NCI-H526 treated with DMSO at 0.1 percent for 48 hours (cell line): ENCODE measurements at regions not wholly inside any gene's neighbourhood (a gene's known extent, or its start where the extent isn't known, plus 50 kb on each side); places are given as distances from the start of the nearest gene placed in this dataset.
"Not testable (repeated sequence)": the region's sequence is repeated elsewhere in the genome, so short reads cannot be mapped to it uniquely, and the experiment has no call there.

Source experiments
- DNase-seq: peaks from one replicate; lab custom pipeline; 2025; lab: John Stamatoyannopoulos, UW

DNA sequence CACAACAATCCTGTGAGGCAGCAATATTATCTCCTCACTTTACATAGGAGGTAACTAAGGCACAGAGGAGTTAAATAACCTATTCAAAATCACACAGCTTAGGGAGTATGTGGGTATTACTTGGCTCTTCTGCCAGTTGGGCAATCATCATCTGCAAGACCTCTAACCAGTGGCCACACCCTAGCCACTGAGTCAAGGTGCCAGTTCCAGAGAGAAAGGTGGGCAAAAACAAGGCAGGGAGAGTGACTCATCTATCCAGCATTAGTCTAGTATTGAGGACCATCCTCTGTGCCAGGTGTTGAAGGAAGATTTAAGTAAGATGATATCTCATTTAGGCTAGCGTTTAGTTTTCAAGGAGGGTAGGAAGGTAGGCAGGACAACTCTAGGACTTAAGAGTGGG, 113.9 kb upstream of the EOLA2 start:
- no peak for DNase-seq

DNA sequence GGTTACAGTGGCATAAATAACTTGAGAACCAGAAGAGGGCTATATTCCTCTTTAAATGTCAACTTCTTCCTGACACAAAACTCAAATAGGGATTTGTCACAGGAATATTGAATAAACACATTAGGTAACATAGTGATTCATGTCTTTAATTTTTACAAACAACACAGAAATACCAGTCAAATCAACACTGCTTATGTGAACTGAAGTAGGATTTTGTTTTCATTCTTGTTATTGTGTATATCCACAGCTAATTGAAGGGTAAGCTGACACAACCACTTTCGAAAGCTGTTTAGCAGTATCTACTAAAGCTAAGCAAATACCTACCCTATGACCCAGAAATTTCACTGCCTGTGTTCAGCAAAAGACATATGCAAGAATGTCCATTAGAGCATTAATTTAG, 120.4 kb upstream of the EOLA2 start:
- DNase-seq = no peak

DNA sequence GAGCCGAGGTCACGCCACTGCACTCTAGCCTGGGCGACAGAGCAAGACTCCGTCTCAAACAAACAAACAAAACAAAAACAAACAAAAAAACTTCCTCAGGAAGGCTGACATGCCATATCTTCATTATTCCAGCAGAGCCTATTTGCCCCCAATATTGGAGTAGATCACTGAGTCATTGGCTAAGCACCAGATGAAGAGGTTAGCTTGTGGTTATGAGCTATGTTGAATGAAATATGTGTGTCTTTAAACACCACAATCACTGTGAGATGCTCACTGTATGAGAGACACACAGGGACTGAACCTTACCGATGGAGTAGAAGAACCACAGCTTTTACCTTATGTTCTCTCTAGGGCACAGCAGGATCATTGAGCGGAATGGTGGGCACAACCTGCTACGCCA, 122.1 kb upstream of the EOLA2 start:
- DNase-seq = no peak

DNA sequence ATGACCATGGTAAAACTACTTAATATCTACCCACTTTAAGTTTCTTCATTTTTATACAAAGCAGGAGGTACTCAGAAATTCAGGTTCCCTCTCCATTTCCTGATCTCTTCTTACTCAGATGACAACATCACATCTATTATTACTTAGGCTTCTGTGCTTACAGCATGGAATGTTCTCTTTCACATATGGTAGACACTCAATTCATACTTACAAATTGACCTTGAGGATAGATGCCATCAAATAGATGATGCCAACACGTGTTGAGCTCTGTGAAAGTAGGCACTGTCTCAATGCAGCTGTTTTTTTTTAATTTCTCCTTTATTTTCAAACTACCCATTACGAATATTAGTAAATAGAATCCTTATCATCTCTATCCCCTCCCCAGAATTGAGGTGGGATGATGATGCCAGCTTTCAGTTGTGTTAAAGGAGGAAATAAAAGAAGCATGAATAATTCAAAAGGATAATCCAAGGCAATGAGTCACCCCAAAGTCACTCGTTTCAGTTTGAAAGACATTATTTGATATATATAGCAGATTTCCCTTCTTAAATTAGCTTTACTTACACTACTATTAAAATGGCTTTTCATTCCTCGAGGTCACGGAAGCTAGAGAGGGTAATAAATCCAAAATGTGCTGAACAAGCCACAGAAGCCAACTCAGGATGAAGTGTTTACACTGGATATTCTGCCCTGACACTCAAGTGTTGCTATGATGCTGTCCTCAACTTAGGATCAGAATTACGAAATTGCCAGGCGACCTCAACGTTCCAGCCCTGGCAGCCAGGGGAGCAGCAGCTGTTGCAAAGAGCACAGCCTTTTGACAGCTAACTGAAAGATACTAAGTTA, 124.2 kb upstream of the EOLA2 start:
- no peak for DNase-seq

DNA sequence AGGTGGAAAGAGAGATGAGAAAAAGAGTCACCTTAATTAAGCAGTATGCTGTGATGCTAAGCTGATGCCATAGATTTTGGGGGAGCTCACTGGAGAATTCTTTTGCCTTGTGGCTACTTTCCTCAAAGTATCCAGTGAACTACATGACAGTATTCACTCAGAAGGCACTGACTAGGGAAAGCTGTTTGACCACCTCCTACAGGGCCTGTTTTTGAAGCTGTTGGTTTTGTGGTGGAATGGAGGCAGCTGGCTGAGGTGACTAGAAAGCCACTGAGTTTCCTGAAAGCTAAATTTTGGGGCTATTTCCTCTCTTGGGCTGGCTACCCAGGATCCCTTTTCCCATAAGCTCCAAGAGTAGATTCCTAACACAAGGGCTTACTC, 124.8 kb upstream of the EOLA2 start:
- no peak for DNase-seq

DNA sequence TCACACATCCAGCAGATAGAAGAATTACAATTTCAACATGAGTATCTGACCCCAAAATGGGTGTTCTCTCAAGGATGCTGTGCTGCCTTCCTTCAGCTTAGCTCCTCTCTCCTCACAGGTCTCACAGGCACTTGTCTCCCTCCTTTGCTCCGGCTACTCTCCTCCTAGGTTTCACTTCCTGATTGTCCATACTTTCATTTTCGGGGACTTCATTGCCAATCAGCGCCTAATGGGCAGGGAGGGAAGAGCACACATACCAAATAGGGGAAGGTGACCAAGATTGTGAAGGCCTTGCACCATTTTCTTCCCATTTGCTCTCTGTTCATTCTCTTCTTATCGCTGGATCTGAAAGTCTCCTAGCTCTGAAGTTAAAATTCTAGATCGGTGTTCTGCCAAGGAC, 125.4 kb upstream of the EOLA2 start:
- DNase-seq = no peak

DNA sequence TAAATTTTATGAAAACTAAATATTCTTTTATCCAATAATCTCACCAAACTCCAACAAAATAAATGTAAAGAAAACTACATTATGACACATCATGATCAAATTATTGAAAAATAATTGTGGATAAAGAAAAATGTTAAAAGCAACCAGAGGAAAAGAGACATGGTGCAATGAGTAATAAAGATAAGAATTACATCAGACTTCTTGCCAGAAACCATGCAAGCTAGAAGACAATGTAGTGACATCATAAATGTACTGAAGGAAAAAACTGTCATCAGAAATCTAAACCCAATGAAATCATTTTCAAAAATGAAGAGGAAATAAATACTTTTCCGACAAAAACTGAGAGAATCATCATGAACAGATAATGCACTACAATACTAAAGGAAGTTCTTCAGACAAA, 135.9 kb upstream of the EOLA2 start:
- no peak for DNase-seq

DNA sequence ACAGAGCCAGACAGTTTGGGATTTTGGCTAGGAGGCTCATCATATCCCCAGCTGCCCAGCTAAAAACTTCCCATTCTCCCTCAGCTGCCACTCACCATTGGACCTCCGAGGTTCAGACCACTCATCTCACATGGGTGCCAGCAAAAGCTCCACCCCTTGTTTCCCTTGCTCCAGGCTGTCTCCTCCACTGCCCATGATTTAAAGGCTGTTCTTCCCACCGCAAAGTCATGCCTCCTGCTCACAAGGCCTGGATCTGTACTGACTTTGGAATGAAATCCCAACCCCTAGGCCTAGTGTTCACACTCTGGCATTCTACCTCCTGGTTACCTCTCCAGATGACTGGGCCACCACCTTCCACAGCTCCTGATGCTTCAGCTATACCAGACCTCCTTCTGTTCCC, 142.2 kb upstream of the EOLA2 start:
- no peak for DNase-seq

DNA sequence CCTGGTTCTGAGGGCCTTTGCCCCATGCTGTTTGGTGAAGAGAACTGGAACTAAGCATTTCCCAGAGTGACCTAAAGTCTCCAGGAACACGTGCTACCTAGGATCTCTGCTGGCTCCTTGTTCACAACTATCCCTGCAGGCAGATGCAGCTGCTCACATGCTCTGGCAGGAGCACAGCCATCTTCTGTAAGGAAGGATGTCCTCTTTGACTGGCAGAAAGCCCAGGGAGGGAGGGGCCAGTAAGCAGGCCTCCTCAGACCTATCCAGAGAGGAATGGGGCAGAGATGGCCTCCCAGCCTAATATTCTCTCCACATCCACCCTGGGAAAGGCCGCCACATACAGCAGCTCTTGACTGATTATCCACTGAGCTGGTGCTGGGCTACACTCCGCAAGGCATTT, 142.8 kb upstream of the EOLA2 start:
- DNase-seq = no peak

DNA sequence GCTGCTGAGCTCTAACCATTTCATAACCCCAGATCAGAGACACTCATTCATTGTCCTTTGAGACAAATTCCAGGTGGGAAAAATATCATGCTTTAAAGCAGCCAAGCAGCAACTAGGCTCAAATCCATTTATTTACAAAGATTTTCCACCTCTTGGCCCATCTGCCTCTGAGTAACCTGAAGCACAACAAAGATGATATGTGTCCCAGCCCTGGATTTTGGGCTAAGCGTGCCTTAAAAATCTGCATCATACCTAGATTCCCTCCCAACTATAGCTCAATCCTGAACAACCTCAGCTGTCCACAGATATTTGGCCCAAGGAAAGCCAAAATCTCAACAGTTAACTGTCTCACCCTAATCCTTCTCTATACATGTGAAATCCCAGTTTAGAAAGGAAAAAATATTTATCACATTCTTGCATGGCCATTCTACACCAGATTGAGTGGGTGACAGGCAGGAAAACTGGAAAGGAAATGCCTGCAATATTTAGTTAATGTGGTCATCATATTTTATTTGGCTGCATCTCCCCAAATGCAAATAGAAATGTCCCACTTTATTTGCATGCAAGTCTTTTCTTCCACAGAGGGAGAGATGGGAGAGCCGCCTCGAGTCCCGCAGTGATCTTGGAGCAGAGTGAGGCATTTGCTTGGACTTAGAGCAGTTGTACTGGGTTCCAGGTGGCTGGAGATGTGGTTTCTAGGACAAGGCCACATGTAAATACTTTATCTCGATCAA, 146.4 kb upstream of the EOLA2 start:
- DNase-seq = peak; percentile 29

DNA sequence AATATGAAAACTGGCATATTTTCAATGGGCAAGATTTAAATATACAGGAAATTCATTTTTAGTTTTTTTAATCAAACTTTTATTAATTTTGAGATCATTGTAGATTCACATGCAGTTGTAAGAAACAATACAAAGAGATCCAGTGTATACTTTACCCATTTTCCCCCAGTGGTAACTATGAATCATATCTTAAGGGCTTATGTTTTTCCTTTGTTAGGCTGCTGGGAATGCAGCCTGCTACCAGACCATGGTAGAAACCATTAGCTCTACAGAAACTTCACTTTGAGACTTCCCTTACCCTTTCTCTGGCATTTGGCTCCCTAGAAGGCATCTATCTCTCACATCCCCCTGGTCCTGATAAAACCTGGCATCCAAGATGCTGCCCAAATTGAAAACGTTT, 147.6 kb upstream of the EOLA2 start:
- no peak for DNase-seq

DNA sequence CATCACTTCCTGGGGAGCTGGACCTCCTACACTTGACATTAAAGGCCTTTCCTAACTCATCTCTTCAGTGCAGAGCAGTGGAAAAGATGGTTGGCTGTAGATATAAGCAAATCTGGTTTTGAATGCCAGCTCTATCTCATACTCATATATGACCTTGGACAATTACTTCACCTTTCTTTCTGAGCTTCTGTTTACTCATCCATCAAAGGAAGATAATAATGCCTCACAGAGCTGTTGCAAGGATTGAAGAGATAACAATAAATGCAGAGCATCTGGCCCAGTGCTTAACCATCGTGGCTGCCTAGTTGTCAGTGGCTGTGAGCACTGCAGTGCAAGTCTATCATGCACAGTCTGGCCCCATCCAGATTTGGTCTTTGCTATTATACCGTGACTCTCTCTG, 148.1 kb upstream of the EOLA2 start:
- peak; percentile 1 for DNase-seq

DNA sequence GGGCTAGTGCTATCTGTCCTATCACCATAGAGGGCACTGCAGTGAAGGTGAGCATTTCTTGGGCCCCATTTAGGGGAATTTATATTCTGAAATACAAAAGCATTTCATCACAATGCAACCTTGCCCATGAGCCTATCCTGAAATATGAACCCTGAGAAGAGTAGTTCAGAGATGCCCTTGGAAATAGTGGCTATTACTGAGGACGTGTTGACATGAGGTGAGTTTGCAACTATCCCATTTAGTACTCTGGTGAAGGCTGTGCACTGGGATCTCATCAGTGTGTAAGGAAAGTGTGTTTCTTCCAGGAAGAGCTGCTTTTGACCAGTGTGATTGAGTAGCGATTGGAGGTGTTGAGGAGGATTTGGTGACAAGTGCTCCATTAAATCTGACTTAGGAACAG, 149.3 kb upstream of the EOLA2 start:
- no peak for DNase-seq

DNA sequence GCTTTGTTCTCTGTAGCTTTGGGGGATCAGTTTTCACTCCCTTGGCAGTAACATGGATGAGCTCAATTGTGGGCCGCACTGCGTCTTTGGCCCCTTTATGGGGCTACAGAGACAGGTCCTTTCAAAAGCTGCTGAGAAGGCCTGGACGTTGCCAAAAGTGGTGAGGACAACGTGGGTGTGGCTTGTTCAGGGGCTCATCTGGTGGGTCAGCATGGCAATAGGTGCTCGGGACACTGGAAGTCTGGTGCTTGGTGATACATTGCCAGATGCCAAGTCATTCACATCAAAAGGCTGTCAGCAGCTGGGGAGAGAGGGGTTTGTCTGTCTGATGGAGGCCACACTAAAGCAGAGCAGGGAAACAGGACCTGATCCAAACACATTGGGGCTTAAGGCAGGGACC, 149.8 kb upstream of the EOLA2 start:
- no peak for DNase-seq

DNA sequence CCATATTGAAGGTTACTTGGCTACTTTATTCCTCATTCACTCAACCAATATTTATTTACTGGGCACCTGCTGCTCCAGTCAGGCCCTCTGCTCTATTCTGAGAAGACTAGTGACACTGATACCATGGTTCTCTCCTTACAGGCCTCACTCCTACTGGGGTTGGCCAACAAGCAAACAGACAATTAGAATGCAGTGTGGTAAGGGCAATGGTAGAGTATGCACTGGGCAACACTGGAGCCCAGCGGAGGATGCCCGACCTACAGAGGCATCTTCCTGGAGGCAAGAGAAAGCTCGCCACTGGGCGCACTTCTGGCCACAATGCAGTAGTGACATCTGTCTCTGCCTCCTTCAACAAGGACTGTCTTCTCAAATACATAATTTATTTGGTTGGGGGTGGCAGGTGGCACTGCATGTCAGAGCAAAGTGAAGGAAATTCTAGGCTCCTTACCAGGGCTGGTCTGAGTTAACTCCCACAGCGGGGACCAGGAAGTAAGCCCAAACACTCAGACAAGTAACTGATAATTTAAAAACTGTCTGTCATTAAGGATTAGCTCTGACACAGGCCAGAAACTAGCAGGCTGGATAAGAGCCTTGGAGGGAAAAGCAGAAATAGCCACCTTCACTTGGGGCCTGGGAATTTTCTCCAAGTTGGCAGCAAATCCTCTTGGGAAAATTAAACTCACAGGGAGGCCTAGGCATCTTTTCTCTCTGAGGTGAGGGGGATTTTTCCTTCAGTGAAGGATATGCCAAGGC, 150.7 kb upstream of the EOLA2 start:
- no peak for DNase-seq

DNA sequence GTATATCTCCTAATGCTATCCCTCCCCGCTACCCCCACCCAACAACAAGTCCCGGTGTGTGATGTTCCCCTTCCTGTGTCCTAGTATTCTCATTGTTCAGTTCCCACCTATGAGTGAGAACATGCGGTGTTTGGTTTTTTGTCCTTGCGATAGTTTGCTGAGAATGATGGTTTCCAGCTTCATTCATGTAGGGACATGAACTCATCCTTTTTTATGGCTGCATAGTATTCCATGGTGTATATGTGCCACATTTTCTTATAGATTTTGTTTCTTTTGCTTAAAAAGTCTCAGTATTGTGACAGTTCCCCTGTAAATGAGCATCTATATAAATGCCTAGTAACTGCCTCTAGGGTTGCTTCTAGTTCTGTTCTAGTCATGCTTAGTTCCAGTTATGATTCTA, 153.0 kb upstream of the EOLA2 start:
- DNase-seq = not testable (repeated sequence)

DNA sequence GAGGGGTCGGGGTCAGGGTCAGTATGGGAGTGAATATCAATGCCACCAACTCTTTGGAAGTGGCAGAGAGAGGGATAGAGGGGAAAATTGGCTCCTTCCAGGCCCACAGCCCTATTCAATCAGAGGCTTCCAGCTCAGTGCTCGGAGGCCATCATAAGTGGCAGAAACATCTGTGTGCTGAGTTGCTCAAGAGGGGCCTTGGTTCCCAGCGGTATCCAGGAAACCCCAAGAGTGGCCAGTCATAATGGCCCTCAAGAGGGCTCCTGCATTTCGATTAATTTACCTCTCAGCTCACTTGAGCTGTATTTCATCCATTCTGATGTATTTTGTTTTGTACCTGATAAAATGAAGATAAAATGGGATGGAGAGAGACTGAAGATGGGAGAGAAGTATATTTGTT, 154.3 kb upstream of the EOLA2 start:
- DNase-seq = no peak

DNA sequence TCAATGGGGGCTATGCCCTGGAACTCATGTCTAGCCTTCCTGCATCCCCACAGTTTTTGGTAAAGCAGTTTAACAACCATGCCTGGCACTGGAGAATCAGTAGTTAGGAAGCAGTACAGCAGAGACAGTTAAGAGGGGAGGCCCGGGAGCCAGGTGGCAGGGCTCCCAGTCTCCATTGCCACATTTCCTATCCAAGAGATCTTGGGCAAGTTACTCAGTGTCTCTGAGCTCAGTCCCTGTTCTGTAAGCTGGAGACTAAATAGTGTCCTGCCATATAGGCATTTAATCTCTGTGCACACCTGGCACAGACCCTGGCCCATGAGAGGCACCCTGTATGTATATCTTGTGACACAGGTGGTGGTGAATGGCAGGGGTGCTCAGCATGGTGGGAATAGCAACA, 156.1 kb upstream of the EOLA2 start:
- DNase-seq = no peak

DNA sequence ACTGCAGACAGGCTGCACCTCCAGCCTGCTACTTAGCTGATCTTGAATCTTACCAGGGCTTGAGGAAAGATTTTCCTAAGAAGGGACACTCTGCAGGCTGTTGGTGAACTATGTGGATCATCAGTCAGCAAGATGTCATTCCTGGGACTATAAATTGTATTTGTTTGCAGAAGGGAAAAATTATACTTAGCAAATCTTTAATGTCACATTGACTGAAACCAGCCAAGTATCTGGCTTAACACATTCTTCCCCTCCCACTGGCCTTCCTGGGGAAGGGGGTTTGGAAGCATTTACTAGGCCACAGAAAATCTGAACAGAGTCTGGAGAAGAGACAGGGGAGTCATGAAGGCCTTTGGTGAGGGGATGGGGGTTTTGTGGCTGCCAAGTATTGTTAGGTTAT, 156.7 kb upstream of the EOLA2 start:
- DNase-seq = no peak

DNA sequence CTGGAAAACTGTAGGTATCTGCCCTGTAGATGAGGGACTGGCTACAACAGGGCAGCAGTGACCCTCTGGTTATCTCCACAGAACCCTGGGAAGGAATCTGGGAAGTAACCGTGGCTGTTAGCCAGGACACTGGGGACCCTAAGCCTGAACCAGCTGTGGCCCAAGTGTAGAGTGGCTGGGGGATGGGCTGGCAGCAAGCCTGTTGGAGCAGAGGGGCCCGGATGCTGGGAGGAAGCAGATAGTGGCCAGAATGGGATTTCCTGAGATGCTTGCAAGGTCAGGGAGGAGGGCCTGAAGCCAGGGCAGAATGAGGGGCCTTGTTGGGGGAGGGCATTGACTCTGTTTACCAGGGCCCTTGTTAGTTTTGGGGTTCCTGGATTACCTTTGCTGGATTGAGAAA, 161.0 kb upstream of the EOLA2 start:
- DNase-seq = no peak

DNA sequence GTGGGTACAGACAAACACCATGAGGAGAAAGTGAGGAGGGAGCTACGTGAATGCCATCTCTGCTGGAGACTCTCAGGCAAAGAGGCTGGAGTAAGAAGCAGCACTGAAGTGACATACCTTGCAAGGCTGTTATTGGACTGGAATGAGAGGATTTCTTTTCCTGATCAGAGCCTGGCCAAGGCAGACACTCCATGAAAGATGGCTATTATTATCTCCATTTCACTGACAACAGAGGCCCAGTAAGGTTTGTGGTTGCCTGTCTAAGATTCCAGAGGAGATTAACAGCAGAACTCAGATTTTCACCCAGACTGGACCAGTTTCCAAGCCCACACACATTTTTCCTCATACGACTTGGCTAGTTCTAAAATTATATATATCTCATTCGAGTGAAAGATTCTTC, 162.0 kb upstream of the EOLA2 start:
- DNase-seq = no peak

DNA sequence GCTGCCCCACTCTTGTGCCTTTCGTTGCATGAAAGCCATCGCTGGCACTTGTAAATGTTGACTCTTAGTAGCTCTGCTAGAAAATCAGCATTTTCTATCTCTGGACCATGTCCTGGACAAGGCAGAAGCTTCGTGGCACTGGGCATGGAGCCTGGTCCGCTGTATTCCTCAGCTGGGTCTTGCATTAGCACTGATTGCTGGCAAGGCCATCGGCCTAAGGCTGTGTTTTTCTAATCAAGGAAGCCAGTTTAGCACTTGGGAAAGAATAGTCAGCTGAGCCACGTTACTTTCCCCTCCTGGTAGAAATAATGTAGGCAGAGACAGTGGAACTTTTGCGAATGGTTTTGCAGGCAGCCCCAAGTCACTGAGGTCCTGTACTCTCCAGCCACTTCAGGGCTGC, 180.2 kb upstream of the EOLA2 start:
- no peak for DNase-seq

DNA sequence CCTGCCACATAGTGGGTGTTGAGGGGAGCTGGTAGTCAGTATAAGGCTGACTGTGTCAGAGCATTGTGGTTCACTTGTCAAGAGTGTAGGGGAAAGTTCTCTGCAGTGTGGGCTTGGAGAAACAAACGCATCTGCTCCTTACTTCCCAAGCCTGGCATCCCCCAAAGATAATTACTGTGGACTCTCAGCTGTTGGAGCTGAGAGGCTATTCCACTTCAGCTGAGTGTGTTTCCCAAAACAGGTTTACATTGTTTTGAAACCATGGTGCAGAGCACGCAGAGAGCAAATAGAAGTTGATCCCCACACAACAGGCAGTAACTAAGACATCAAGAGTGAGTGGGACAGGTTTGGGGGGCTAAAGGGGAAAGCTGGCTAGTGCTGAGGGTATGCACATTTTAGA, 181.0 kb upstream of the EOLA2 start:
- DNase-seq = no peak
